HCT116 (cell line): ENCODE measurements at regions not wholly inside any gene's neighbourhood (a gene's known extent, or its start where the extent isn't known, plus 50 kb on each side); places are given as distances from the start of the nearest gene placed in this dataset.

ENCODE experiments used
- ATAC-seq: fragments of 200-7000 bp; cut with Tn5 transposase; 2 replicates; pipeline ENCODE4 v1.9.1; 2020; ENCODE audit warnings: mild to moderate bottlenecking, moderate library complexity
- BruUV-seq: library from RNA; stranded (reverse); fragments of 400-500 nt; replicated peaks from 2 replicates; lab custom pipeline; 2021; lab: Mats Ljungman, UMichigan
- CTCF ChIA-PET: fragments of 300-600 bp; sonication (Branson Sonifier 250); formaldehyde crosslinking; loops from one replicate; lab custom pipeline; 2021; ENCODE audit warnings: antibody characterized with exemption; lab: Charles Lee
- POLR2A ChIA-PET: fragments of 300-600, 350-600 bp; sonication (Branson Sonifier 250); formaldehyde crosslinking; loops from one replicate; lab custom pipeline; 2021; ENCODE audit warnings: antibody characterized with exemption; lab: Charles Lee
- RAD21 ChIA-PET, 2 experiments: fragments of 300-600 bp; sonication (Branson Sonifier 250); formaldehyde crosslinking; loops; one replicate each; lab custom pipeline; 2023; ENCODE audit warnings: low total read pairs in 2 of 2; ENCODE audit not compliant: uncharacterized antibody in 2 of 2, unreplicated experiment in 2 of 2, low non-redundant PET in 1 of 2; lab: Charles Lee
- DNase-seq: peaks from one replicate; pipeline ENCODE4 v3.0.0-alpha.2; 2010; ENCODE audit warnings: low read depth, low spot score
- H2AFZ ChIP-seq: fragments of 200-600 bp; shearing (Covaris generic), sonication (generic); 2 replicates; pipeline ENCODE4 v1.6.1; 2017; ENCODE audit warnings: low read depth, mixed run types, mixed read lengths, antibody characterized with exemption, low read length; ENCODE audit not compliant: poor library complexity, severe bottlenecking
- H3K27ac ChIP-seq: 2 replicates; pipeline ENCODE4 v1.5.1; 2012; ENCODE audit warnings: low read depth, low read length
- H3K27me3 ChIP-seq: fragments of 200-600 bp; sonication (generic); 2 replicates; pipeline ENCODE4 v1.6.1; 2016; ENCODE audit warnings: mixed run types, low read length, mixed read lengths; ENCODE audit not compliant: insufficient read depth
- H3K36me3 ChIP-seq, 2 experiments: fragments of 200-500 bp in 1 of 2; fragments of 200-600 bp in 1 of 2; sonication (Bioruptor generic) in 1 of 2; sonication (generic) in 1 of 2; 2 replicates each; pipeline versions ENCODE4 v1.5.1 to v1.6.1; 2014 to 2016; ENCODE audit warnings: low read length in 2 of 2, inconsistent platforms in 1 of 2, mixed read lengths in 1 of 2, mixed run types in 1 of 2; ENCODE audit not compliant: insufficient read depth in 2 of 2, control insufficient read depth in 1 of 2
- H3K4me1 ChIP-seq, 2 experiments: fragments of 200-600 bp in 1 of 2; sonication (generic) in 1 of 2; 2 replicates each; pipeline versions ENCODE4 v1.5.1 to v1.6.1; 2012 to 2017; ENCODE audit warnings: low read length in 2 of 2, inconsistent platforms in 1 of 2, mild to moderate bottlenecking in 1 of 2, mixed read lengths in 1 of 2, mixed run types in 1 of 2, moderate library complexity in 1 of 2; ENCODE audit not compliant: insufficient read depth in 2 of 2, control insufficient read depth in 1 of 2
- H3K4me2 ChIP-seq: fragments of 200-600 bp; sonication (generic); 2 replicates; pipeline ENCODE4 v1.6.1; 2017; ENCODE audit warnings: mixed run types, low read length, mixed read lengths
- H3K4me3 ChIP-seq, 2 experiments: fragments of 200-600 bp in 1 of 2; sonication (generic) in 1 of 2; replicated peaks in 1 of 2; 2 replicates each; pipeline ENCODE4 v1.5.1; 2011 to 2016; ENCODE audit warnings: low read length in 2 of 2, control low read depth in 1 of 2, low read depth in 1 of 2, mild to moderate bottlenecking in 1 of 2, mixed read lengths in 1 of 2, mixed run types in 1 of 2
- H3K79me2 ChIP-seq: fragments of 200-600 bp; sonication (generic); 2 replicates; pipeline ENCODE4 v1.6.1; 2017; ENCODE audit warnings: mild to moderate bottlenecking, mixed run types, low read length, moderate library complexity, mixed read lengths; ENCODE audit not compliant: insufficient read depth
- H3K9ac ChIP-seq: fragments of 200-600 bp; sonication (generic); 2 replicates; pipeline ENCODE4 v1.6.1; 2016; ENCODE audit warnings: low read length, mixed read lengths
- H3K9me2 ChIP-seq: fragments of 200-600 bp; sonication (generic), shearing (Covaris generic); 2 replicates; pipeline ENCODE4 v1.6.1; 2017; ENCODE audit warnings: mixed run types, mild to moderate bottlenecking, moderate library complexity; ENCODE audit not compliant: insufficient read depth
- H3K9me3 ChIP-seq, 2 experiments: fragments of 200-500 bp in 1 of 2; fragments of 200-600 bp in 1 of 2; sonication (Bioruptor generic) in 1 of 2; sonication (generic) in 1 of 2; 2 replicates each; pipeline ENCODE4 v1.6.1; 2014 to 2017; ENCODE audit warnings: low read length in 2 of 2, mixed read lengths in 2 of 2, inconsistent platforms in 1 of 2, low read depth in 1 of 2, mild to moderate bottlenecking in 1 of 2, mixed run types in 1 of 2, moderate library complexity in 1 of 2; ENCODE audit not compliant: control insufficient read depth in 1 of 2, insufficient read depth in 1 of 2
- H4K20me1 ChIP-seq: fragments of 200-600 bp; sonication (generic), shearing (Covaris generic); 2 replicates; pipeline ENCODE4 v1.6.1; 2017; ENCODE audit warnings: mixed run types, mild to moderate bottlenecking, moderate library complexity; ENCODE audit not compliant: insufficient read depth
- CBX3 ChIP-seq: IDR thresholded peaks from 2 replicates; pipeline ENCODE4 v1.6.1; 2012; ENCODE audit warnings: low read depth
- CEBPB ChIP-seq: IDR thresholded peaks from 2 replicates; pipeline ENCODE4 v1.6.1; 2012; ENCODE audit warnings: low read depth
- EGR1 ChIP-seq: IDR thresholded peaks from 2 replicates; pipeline ENCODE4 v1.6.1; 2012; ENCODE audit warnings: low read depth
- EZH2 ChIP-seq: fragments of 200-600 bp; sonication (generic); IDR thresholded peaks from 2 replicates; pipeline ENCODE4 v1.6.1; 2017; ENCODE audit warnings: antibody characterized with exemption, mixed run types
- FOSL1 ChIP-seq: IDR thresholded peaks from 2 replicates; pipeline ENCODE4 v1.6.1; 2012; ENCODE audit warnings: low read depth
- JUND ChIP-seq: IDR thresholded peaks from 2 replicates; pipeline ENCODE4 v1.6.1; 2012
- POLR2A ChIP-seq: IDR thresholded peaks from 2 replicates; pipeline ENCODE4 v1.7.0; 2011; ENCODE audit warnings: borderline replicate concordance; ENCODE audit not compliant: insufficient read depth, insufficient read length; ENCODE audit errors: extremely low read depth
- SIN3A ChIP-seq: IDR thresholded peaks from 2 replicates; pipeline ENCODE4 v1.6.1; 2012; ENCODE audit warnings: low read depth
- SP1 ChIP-seq: IDR thresholded peaks from 2 replicates; pipeline ENCODE4 v1.6.1; 2012; ENCODE audit warnings: low read depth
- SRF ChIP-seq: IDR thresholded peaks from 2 replicates; pipeline ENCODE4 v1.6.1; 2012; ENCODE audit warnings: low read depth
- TCF7L2 ChIP-seq: IDR thresholded peaks from 2 replicates; pipeline ENCODE4 v1.7.0; 2011; ENCODE audit warnings: borderline replicate concordance, inconsistent platforms; ENCODE audit not compliant: insufficient read depth, insufficient read length; ENCODE audit errors: extremely low read depth
- YY1 ChIP-seq: IDR thresholded peaks from 2 replicates; pipeline ENCODE4 v1.6.1; 2011; ENCODE audit warnings: low read length, low read depth, moderate library complexity, mild to moderate bottlenecking; ENCODE audit not compliant: insufficient replicate concordance; ENCODE audit errors: extremely low read depth
- ZBTB33 ChIP-seq: IDR thresholded peaks from 2 replicates; pipeline ENCODE4 v1.6.1; 2011; ENCODE audit warnings: mild to moderate bottlenecking, low read length, moderate library complexity; ENCODE audit not compliant: insufficient replicate concordance; ENCODE audit errors: extremely low read depth
- ZFX ChIP-seq: fragments of 450-650 bp; IDR thresholded peaks from 2 replicates; pipeline ENCODE4 v1.6.1; 2017
- ZNF274 ChIP-seq: fragments of 200-500 bp; sonication (Bioruptor generic); IDR thresholded peaks from 2 replicates; pipeline ENCODE4 v1.6.1; 2014; ENCODE audit warnings: mild to moderate bottlenecking, low read depth, low read length, inconsistent platforms
- intact Hi-C: fragments of 100-400 bp; cut with micrococcal nuclease; formaldehyde crosslinking; loops from 2 replicates; pipeline ENCODE4 v1.10.0; 2022
- TF ChIP-seq, protein P1 (sequence below): IDR thresholded peaks from 2 replicates; pipeline ENCODE4 v1.6.1; 2012
- TF ChIP-seq, protein P2 (sequence below), 3 experiments: fragments of 200-600 bp in 1 of 3; sonication (generic) in 1 of 3; IDR thresholded peaks in 2 of 3; conservative IDR thresholded peaks in 1 of 3; 2 replicates each; pipeline ENCODE4 v1.5.1; 2012 to 2017; ENCODE audit warnings: low read depth in 2 of 3, low read length in 2 of 3, antibody characterized with exemption in 1 of 3, borderline replicate concordance in 1 of 3, control low read depth in 1 of 3, mild to moderate bottlenecking in 1 of 3, mixed read lengths in 1 of 3, mixed run types in 1 of 3, moderate library complexity in 1 of 3; ENCODE audit not compliant: insufficient read depth in 1 of 3

- H3K4me1 ChIP-seq: peaks cover 0 to 6% of the 10 kb centered on the region in 2 experiments; a peak in 1 of 4 replicates
- RAD21 ChIA-PET: no interaction called here
Measured at GRCh38 chr6:54441687-54442248, 133.5 kb downstream of the TINAG start.

More at GRCh38 chr6:54441687-54442248, 133.5 kb downstream of the TINAG start:
- Histone ChIP-seq H3K36me3 (no peaks in the 10 kb centered on the region), H3K4me3 (no peak overlapping the region), H3K9me3 (no peaks in the 10 kb centered on the region), H3K79me2 (no peaks in the 10 kb centered on the region), H3K27ac (no peak overlapping the region), H2AFZ (no peak overlapping the region), H3K9ac (no peak overlapping the region), H3K9me2 (peaks cover 4% of the 10 kb centered on the region; the same call in 1 of the 2 replicates), H3K4me2 (no peak overlapping the region), H3K27me3 (no peaks in the 10 kb centered on the region), H4K20me1 (no peaks in the 10 kb centered on the region)
- ChIA-PET POLR2A (no interaction called here), CTCF (no interaction called here)
- DNase-seq (no peak), ATAC-seq (no peak)
- intact Hi-C loops: no loop called here
- TF ChIP-seq ZFX (no peak), TCF7L2 (no peak), JUND (no peak), ZBTB33 (no peak), SP1 (no peak), CEBPB (no peak), FOSL1 (no peak), SIN3A (no peak), ZNF274 (no peak), EZH2 (no peak), YY1 (no peak), EGR1 (no peak), SRF (no peak), POLR2A (no peak), CBX3 (no peak)
- TF ChIP-seq, protein P1, sequence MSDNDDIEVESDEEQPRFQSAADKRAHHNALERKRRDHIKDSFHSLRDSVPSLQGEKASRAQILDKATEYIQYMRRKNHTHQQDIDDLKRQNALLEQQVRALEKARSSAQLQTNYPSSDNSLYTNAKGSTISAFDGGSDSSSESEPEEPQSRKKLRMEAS: no peak
- TF ChIP-seq, protein P2, sequence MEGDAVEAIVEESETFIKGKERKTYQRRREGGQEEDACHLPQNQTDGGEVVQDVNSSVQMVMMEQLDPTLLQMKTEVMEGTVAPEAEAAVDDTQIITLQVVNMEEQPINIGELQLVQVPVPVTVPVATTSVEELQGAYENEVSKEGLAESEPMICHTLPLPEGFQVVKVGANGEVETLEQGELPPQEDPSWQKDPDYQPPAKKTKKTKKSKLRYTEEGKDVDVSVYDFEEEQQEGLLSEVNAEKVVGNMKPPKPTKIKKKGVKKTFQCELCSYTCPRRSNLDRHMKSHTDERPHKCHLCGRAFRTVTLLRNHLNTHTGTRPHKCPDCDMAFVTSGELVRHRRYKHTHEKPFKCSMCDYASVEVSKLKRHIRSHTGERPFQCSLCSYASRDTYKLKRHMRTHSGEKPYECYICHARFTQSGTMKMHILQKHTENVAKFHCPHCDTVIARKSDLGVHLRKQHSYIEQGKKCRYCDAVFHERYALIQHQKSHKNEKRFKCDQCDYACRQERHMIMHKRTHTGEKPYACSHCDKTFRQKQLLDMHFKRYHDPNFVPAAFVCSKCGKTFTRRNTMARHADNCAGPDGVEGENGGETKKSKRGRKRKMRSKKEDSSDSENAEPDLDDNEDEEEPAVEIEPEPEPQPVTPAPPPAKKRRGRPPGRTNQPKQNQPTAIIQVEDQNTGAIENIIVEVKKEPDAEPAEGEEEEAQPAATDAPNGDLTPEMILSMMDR (IDR thresholded peaks at IDR 0.05 in 2 of 3, conservative IDR thresholded peaks at IDR 0.05 in 1 of 3; ENCODE audit: borderline replicate concordance in 1 of 3, insufficient read depth in 1 of 3, low read depth in 2 of 3, low read length in 2 of 3): no peak
- no TSS peak for BruUV-seq
